H1 (cell line): ENCODE measurements at regions not wholly inside any gene's neighbourhood (a gene's known extent, or its start where the extent isn't known, plus 50 kb on each side); places are given as distances from the start of the nearest gene placed in this dataset.

Source experiments
- CTCF ChIA-PET: fragments of 300-600 bp; sonication (Branson Sonifier 250); formaldehyde crosslinking; loops from one replicate; lab custom pipeline; 2021; ENCODE audit not compliant: partially characterized antibody; lab: Charles Lee
- POLR2A ChIA-PET: fragments of 300-600 bp; sonication (Branson Sonifier 250); formaldehyde crosslinking; loops from one replicate; lab custom pipeline; 2021; ENCODE audit warnings: inconsistent platforms; ENCODE audit not compliant: partially characterized antibody; lab: Charles Lee
- DNase-seq, 2 experiments: peaks; one replicate each; pipeline versions ENCODE4 v3.0.0 to v3.0.0-alpha.2; 2010 to 2022; ENCODE audit warnings: low spot score in 2 of 2, low read depth in 1 of 2, mixed read lengths in 1 of 2
- FAIRE-seq: peaks from 2 replicates; lab custom pipeline; 2011; peaks lifted over from hg19 to GRCh38; lab: Jason Lieb, UNC
- H2AFZ ChIP-seq: 2 replicates; pipeline ENCODE4 v1.8.1; 2012; ENCODE audit warnings: low read length, inconsistent platforms
- H2AK5ac ChIP-seq: 2 replicates; pipeline ENCODE4 v1.6.1; 2013; ENCODE audit warnings: low read depth, low read length
- H2BK120ac ChIP-seq: replicated peaks from 2 replicates; pipeline ENCODE3; 2013; ENCODE audit warnings: low read depth, low read length, inconsistent platforms
- H2BK12ac ChIP-seq: 2 replicates; pipeline ENCODE4 v1.6.1; 2013; ENCODE audit warnings: low read depth, low read length
- H2BK15ac ChIP-seq: 2 replicates; pipeline ENCODE4 v1.6.1; 2013; ENCODE audit warnings: low read length
- H2BK20ac ChIP-seq: 2 replicates; pipeline ENCODE4 v1.6.1; 2013; ENCODE audit warnings: low read length
- H2BK5ac ChIP-seq: 2 replicates; pipeline ENCODE4 v1.6.1; 2013; ENCODE audit warnings: low read depth, low read length
- H3K14ac ChIP-seq: 2 replicates; pipeline ENCODE4 v1.6.1; 2013; ENCODE audit warnings: inconsistent platforms; ENCODE audit not compliant: insufficient read length
- H3K18ac ChIP-seq: 2 replicates; pipeline ENCODE4 v1.6.1; 2013; ENCODE audit warnings: low read length; ENCODE audit errors: extremely low read depth
- H3K23ac ChIP-seq: 2 replicates; pipeline ENCODE4 v1.6.1; 2013; ENCODE audit warnings: inconsistent platforms; ENCODE audit not compliant: insufficient read length
- H3K23me2 ChIP-seq: 2 replicates; pipeline ENCODE4 v1.6.1; 2013; ENCODE audit warnings: low read depth, low read length
- H3K27ac ChIP-seq: 2 replicates; pipeline ENCODE4 v1.6.1; 2011; ENCODE audit warnings: low read depth, low read length, inconsistent platforms
- H3K27me3 ChIP-seq, 4 experiments: replicated peaks in 1 of 4; 1 replicate in 1 of 4; 2 replicates in 3 of 4; pipeline versions ENCODE4 v1.6.1 to v1.8.1; 2011 to 2013; ENCODE audit warnings: low read length in 3 of 4, mild to moderate bottlenecking in 3 of 4, inconsistent platforms in 2 of 4, mixed read lengths in 2 of 4, moderate library complexity in 1 of 4; ENCODE audit not compliant: control insufficient read depth in 3 of 4, insufficient read depth in 3 of 4; ENCODE audit errors: extremely low read depth in 1 of 4
- H3K36me3 ChIP-seq, 4 experiments: 2 replicates each; pipeline versions ENCODE4 v1.6.1 to v1.8.1; 2011 to 2013; ENCODE audit warnings: mild to moderate bottlenecking in 4 of 4, low read length in 3 of 4, moderate library complexity in 2 of 4, control low read depth in 1 of 4, inconsistent platforms in 1 of 4; ENCODE audit not compliant: insufficient read depth in 4 of 4, control insufficient read depth in 2 of 4
- H3K4ac ChIP-seq: replicated peaks from 2 replicates; pipeline ENCODE3; 2013; ENCODE audit warnings: low read length, low read depth, mixed read lengths, inconsistent platforms; ENCODE audit not compliant: insufficient read length
- H3K4me1 ChIP-seq, 4 experiments: replicated peaks in 1 of 4; 1 replicate in 1 of 4; 2 replicates in 3 of 4; pipeline versions ENCODE4 v1.6.1 to v1.8.1; 2011 to 2013; ENCODE audit warnings: low read length in 3 of 4, inconsistent platforms in 2 of 4, mixed read lengths in 1 of 4; ENCODE audit not compliant: insufficient read depth in 4 of 4, control insufficient read depth in 3 of 4
- H3K4me2 ChIP-seq, 2 experiments: 2 replicates each; pipeline versions ENCODE4 v1.6.1 to v1.8.1; 2011 to 2013; ENCODE audit warnings: low read depth in 2 of 2, low read length in 2 of 2, control low read depth in 1 of 2, inconsistent platforms in 1 of 2, mild to moderate bottlenecking in 1 of 2; ENCODE audit not compliant: insufficient read depth in 1 of 2
- H3K4me3 ChIP-seq, 4 experiments: fragments of 200-600, 300-600 bp in 1 of 4; sonication (generic), shearing (Covaris generic), sonication (Bioruptor Twin) in 1 of 4; 2 replicates each; pipeline versions ENCODE4 v1.5.1 to v1.8.1; 2011 to 2016; ENCODE audit warnings: low read length in 4 of 4, low read depth in 3 of 4, control low read depth in 2 of 4, inconsistent platforms in 2 of 4, mild to moderate bottlenecking in 2 of 4, mixed read lengths in 1 of 4, moderate library complexity in 1 of 4; ENCODE audit not compliant: insufficient read depth in 2 of 4; ENCODE audit errors: extremely low read depth in 1 of 4
- H3K56ac ChIP-seq: replicated peaks from 2 replicates; pipeline ENCODE3; 2013; ENCODE audit warnings: low read depth, mild to moderate bottlenecking, mixed read lengths, low read length, inconsistent platforms; ENCODE audit not compliant: insufficient read length
- H3K79me1 ChIP-seq: 2 replicates; pipeline ENCODE4 v1.6.1; 2013; ENCODE audit warnings: low read depth, low read length, control low read depth
- H3K79me2 ChIP-seq, 2 experiments: 2 replicates each; pipeline versions ENCODE4 v1.6.1 to v1.8.1; 2012 to 2013; ENCODE audit warnings: low read length in 2 of 2, mild to moderate bottlenecking in 2 of 2, inconsistent platforms in 1 of 2; ENCODE audit not compliant: insufficient read depth in 2 of 2, control insufficient read depth in 1 of 2
- H3K9ac ChIP-seq, 4 experiments: replicated peaks in 1 of 4; 1 replicate in 1 of 4; 2 replicates in 3 of 4; pipeline versions ENCODE4 v1.6.1 to v1.8.1; 2011 to 2013; ENCODE audit warnings: low read depth in 3 of 4, low read length in 3 of 4, control low read depth in 2 of 4, mild to moderate bottlenecking in 2 of 4, moderate library complexity in 2 of 4, inconsistent platforms in 1 of 4; ENCODE audit errors: extremely low read depth in 1 of 4
- H3K9me3 ChIP-seq, 2 experiments: 2 replicates each; pipeline versions ENCODE4 v1.6.1 to v1.8.1; 2012 to 2013; ENCODE audit warnings: mild to moderate bottlenecking in 2 of 2, moderate library complexity in 2 of 2, control low read depth in 1 of 2, inconsistent platforms in 1 of 2, low read depth in 1 of 2, low read length in 1 of 2, mixed read lengths in 1 of 2; ENCODE audit not compliant: insufficient read depth in 2 of 2
- H4K20me1 ChIP-seq, 2 experiments: replicated peaks in 1 of 2; 2 replicates each; pipeline versions ENCODE3 to v1.8.1; 2011 to 2013; ENCODE audit warnings: inconsistent platforms in 2 of 2, low read length in 2 of 2, mild to moderate bottlenecking in 1 of 2; ENCODE audit not compliant: insufficient read depth in 2 of 2, control insufficient read depth in 1 of 2
- H4K5ac ChIP-seq: 2 replicates; pipeline ENCODE4 v1.6.1; 2013; ENCODE audit warnings: low read length, low read depth, mixed read lengths, inconsistent platforms; ENCODE audit not compliant: insufficient read length
- H4K8ac ChIP-seq: 2 replicates; pipeline ENCODE4 v1.8.0; 2013; ENCODE audit warnings: mild to moderate bottlenecking, moderate library complexity, low read length, inconsistent platforms; ENCODE audit not compliant: insufficient read depth; ENCODE audit errors: extremely low read depth
- H4K91ac ChIP-seq: replicated peaks from 2 replicates; pipeline ENCODE3; 2013; ENCODE audit warnings: low read length, mixed read lengths, inconsistent platforms; ENCODE audit not compliant: insufficient read length
- BCL11A ChIP-seq, 2 experiments: IDR thresholded peaks; one replicate each; pipeline ENCODE4 v1.6.1; 2011; ENCODE audit warnings: low read depth in 2 of 2, low read length in 2 of 2, mild to moderate bottlenecking in 2 of 2
- CREB1 ChIP-seq: IDR thresholded peaks from 2 replicates; pipeline ENCODE4 v1.6.1; 2012; ENCODE audit warnings: inconsistent platforms
- GABPA ChIP-seq: IDR thresholded peaks from 2 replicates; pipeline ENCODE4 v1.6.1; 2011; ENCODE audit warnings: mild to moderate bottlenecking, low read length, moderate library complexity, borderline replicate concordance; ENCODE audit not compliant: insufficient read depth
- POLR2AphosphoS5 ChIP-seq: IDR thresholded peaks from 2 replicates; pipeline ENCODE4 v1.6.1; 2011; ENCODE audit warnings: low read depth, low read length
- RBBP5 ChIP-seq: IDR thresholded peaks from 2 replicates; pipeline ENCODE4 v1.7.1; 2012; ENCODE audit warnings: low read depth, mild to moderate bottlenecking, inconsistent platforms, low read length, moderate library complexity, borderline replicate concordance
- SIRT6 ChIP-seq: IDR thresholded peaks from one replicate; pipeline ENCODE4 v1.7.1; 2012; ENCODE audit warnings: low read length, inconsistent platforms
- TAF1 ChIP-seq: IDR thresholded peaks from 2 replicates; pipeline ENCODE4 v1.6.1; 2011; ENCODE audit warnings: mild to moderate bottlenecking, low read depth, low read length
- TBP ChIP-seq: IDR thresholded peaks from 2 replicates; pipeline ENCODE4 v1.6.1; 2011; ENCODE audit warnings: low read depth, low read length, improper control_type of control experiment
- YY1 ChIP-seq: IDR thresholded peaks from 2 replicates; pipeline ENCODE4 v1.6.1; 2011; ENCODE audit warnings: low read depth, mild to moderate bottlenecking, low read length
- WGBS, 2 experiments: shearing (Covaris generic) in 1 of 2; methylation state at CpG; one replicate each; pipeline versions ENCODE4 v1.1.6 to v1.1.7; 2013 to 2015; ENCODE audit warnings: low lambda C conversion rate in 2 of 2, mixed read lengths in 2 of 2, inconsistent platforms in 1 of 2, low coverage in 1 of 2, missing lambda C conversion rate in 1 of 2; ENCODE audit not compliant: insufficient replicate concordance in 2 of 2, insufficient coverage in 1 of 2, insufficient read length in 1 of 2; ENCODE audit errors: extremely low coverage in 1 of 2, missing lambda C conversion rate in 1 of 2; 5-methylcytosine and 5-hydroxymethylcytosine counted together

GRCh38 chrX:5752831-5753230 lies 475.8 kb downstream of the NLGN4X start:
- H3K18ac ChIP-seq, result no peak overlapping the region
- FAIRE-seq, result no peak
- H2BK20ac ChIP-seq, result no peak overlapping the region
- no peak overlapping the region for H3K4me3 ChIP-seq
- H3K23ac ChIP-seq, result no peak overlapping the region
- H3K4me2 ChIP-seq, result no peak overlapping the region
- H3K56ac ChIP-seq, result no peak overlapping the region
- no peaks in the 10 kb centered on the region for H3K9me3 ChIP-seq
- H2BK15ac ChIP-seq, result no peak overlapping the region
- H2BK12ac ChIP-seq, result no peak overlapping the region
- ChIA-PET CTCF (no interaction called here), POLR2A (no interaction called here)
- no peak overlapping the region for H3K4ac ChIP-seq
- H3K4me1 ChIP-seq, result no peaks in the 10 kb centered on the region
- H2BK5ac ChIP-seq, result no peak overlapping the region
- H2AFZ ChIP-seq, result no peak overlapping the region
- no peak overlapping the region for H2BK120ac ChIP-seq
- no peaks in the 10 kb centered on the region for H3K27me3 ChIP-seq
- TF ChIP-seq TBP, result no peak
- TF ChIP-seq TAF1, result no peak
- no peak for TF ChIP-seq POLR2AphosphoS5
- TF ChIP-seq BCL11A (IDR thresholded peaks at IDR 0.05; ENCODE audit: low read depth in 2 of 2, low read length in 2 of 2), result no peak
- TF ChIP-seq CREB1, result no peak
- TF ChIP-seq GABPA, result no peak
- no peak for TF ChIP-seq RBBP5
- no peak for TF ChIP-seq SIRT6
- TF ChIP-seq YY1, result no peak
- H4K20me1 ChIP-seq, result no peaks in the 10 kb centered on the region
- no peaks in the 10 kb centered on the region for H3K79me2 ChIP-seq
- H3K23me2 ChIP-seq, result no peaks in the 10 kb centered on the region; the same call in 1 of the 2 replicates
- H3K79me1 ChIP-seq, result no peaks in the 10 kb centered on the region
- H4K8ac ChIP-seq, result no peak overlapping the region
- no peaks in the 10 kb centered on the region for H3K36me3 ChIP-seq
- no peak overlapping the region for H3K14ac ChIP-seq
- H3K9ac ChIP-seq, result no peak overlapping the region
- no CpG with 5 or more reads among the region's 1 CpG for WGBS, 2 experiments
- no peak for DNase-seq
- no peak overlapping the region for H2AK5ac ChIP-seq
- H3K27ac ChIP-seq, result no peak overlapping the region
- no peak overlapping the region for H4K91ac ChIP-seq
- H4K5ac ChIP-seq, result no peak overlapping the region
